Gastroesophageal sphincter (tissue), 3 donors: ENCODE measurements at regions not wholly inside any gene's neighbourhood (a gene's known extent, or its start where the extent isn't known, plus 50 kb on each side); places are given as distances from the start of the nearest gene placed in this dataset.

ENCODE experiments used
- POLR2AphosphoS5 ChIP-seq: sonication (generic); formaldehyde crosslinking; IDR thresholded peaks from one replicate; pipeline ENCODE4 v1.6.1; 2017; ENCODE audit warnings: antibody characterized with exemption
- TF ChIP-seq, protein P1 (sequence below), 4 experiments: fragments of 200-600 bp in 2 of 4; fragments of 450-650 bp in 2 of 4; sonication (generic) in 1 of 4; IDR thresholded peaks; one replicate each; pipeline ENCODE4 v1.5.1; 2017 to 2019; ENCODE audit warnings: antibody characterized with exemption in 4 of 4, mild to moderate bottlenecking in 2 of 4, moderate library complexity in 2 of 4

DNA sequence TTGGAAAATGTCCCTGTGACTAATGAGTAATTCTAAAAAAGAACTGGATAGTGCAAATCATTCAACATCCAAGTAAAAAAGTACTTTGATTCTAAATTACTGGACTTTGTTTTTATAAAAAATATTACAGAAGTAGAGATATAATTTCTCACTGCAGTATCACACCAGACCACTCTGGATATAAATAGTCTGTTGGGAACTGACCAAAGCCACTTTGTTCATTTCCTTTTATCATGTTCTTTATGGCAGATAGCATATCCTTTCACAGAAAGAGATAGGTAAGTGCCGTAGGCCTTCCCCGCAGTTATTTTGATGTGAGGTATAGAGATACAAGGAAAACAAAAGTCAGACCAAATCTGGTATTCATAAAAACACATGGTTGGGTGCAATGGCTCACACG, 827.4 kb upstream of the GRAMD2B start:
- TF ChIP-seq, protein P1, sequence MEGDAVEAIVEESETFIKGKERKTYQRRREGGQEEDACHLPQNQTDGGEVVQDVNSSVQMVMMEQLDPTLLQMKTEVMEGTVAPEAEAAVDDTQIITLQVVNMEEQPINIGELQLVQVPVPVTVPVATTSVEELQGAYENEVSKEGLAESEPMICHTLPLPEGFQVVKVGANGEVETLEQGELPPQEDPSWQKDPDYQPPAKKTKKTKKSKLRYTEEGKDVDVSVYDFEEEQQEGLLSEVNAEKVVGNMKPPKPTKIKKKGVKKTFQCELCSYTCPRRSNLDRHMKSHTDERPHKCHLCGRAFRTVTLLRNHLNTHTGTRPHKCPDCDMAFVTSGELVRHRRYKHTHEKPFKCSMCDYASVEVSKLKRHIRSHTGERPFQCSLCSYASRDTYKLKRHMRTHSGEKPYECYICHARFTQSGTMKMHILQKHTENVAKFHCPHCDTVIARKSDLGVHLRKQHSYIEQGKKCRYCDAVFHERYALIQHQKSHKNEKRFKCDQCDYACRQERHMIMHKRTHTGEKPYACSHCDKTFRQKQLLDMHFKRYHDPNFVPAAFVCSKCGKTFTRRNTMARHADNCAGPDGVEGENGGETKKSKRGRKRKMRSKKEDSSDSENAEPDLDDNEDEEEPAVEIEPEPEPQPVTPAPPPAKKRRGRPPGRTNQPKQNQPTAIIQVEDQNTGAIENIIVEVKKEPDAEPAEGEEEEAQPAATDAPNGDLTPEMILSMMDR (IDR thresholded peaks at IDR 0.05): no peak
- TF ChIP-seq POLR2AphosphoS5: no peak
